PC-9 (cell line): ENCODE measurements at regions not wholly inside any gene's neighbourhood (a gene's known extent, or its start where the extent isn't known, plus 50 kb on each side); places are given as distances from the start of the nearest gene placed in this dataset.

Experiments used
- BruUV-seq: library from RNA; stranded (reverse); fragments of 400-500 nt; replicated peaks from 2 replicates; lab custom pipeline; 2021; lab: Mats Ljungman, UMichigan
- CTCF ChIA-PET: fragments of 300-600 bp; sonication (Branson Sonifier 250); formaldehyde crosslinking; loops from one replicate; lab custom pipeline; 2022; ENCODE audit warnings: antibody characterized with exemption; lab: Charles Lee
- POLR2A ChIA-PET: fragments of 300-600 bp; sonication (Branson Sonifier 250); formaldehyde crosslinking; loops from one replicate; lab custom pipeline; 2022; ENCODE audit warnings: antibody characterized with exemption; ENCODE audit not compliant: unreplicated experiment; lab: Charles Lee
- DNase-seq, 2 experiments: peaks; one replicate each; pipeline versions ENCODE4 v3.0.0 to v3.0.0-alpha.2; 2015 to 2022; ENCODE audit warnings: mixed read lengths in 1 of 2
- H2AFZ ChIP-seq: fragments of 200-600 bp; sonication (generic); 2 replicates; pipeline ENCODE4 v1.8.1; 2017; ENCODE audit warnings: antibody characterized with exemption
- H3F3A ChIP-seq: fragments of 200-600 bp; sonication (generic); 2 replicates; pipeline ENCODE4 v1.8.1; 2017; ENCODE audit warnings: antibody characterized with exemption, mild to moderate bottlenecking, low read depth; ENCODE audit not compliant: insufficient read depth
- H3K27ac ChIP-seq: fragments of 200-600 bp; sonication (generic); 2 replicates; pipeline ENCODE4 v1.6.1; 2016; ENCODE audit warnings: mixed run types
- H3K27me3 ChIP-seq: fragments of 200-600 bp; sonication (generic); 2 replicates; pipeline ENCODE4 v1.6.1; 2016; ENCODE audit warnings: low read depth, mixed run types; ENCODE audit not compliant: insufficient read depth
- H3K36me3 ChIP-seq: fragments of 200-600 bp; sonication (generic); 2 replicates; pipeline ENCODE4 v1.6.1; 2016; ENCODE audit warnings: low read depth, mixed run types
- H3K4me1 ChIP-seq: fragments of 200-600 bp; sonication (generic); replicated peaks from 2 replicates; pipeline ENCODE4 v1.6.1; 2016; ENCODE audit warnings: mixed run types; ENCODE audit not compliant: insufficient read depth
- H3K4me2 ChIP-seq: fragments of 200-600 bp; sonication (generic); 2 replicates; pipeline ENCODE4 v1.6.1; 2017; ENCODE audit warnings: mixed run types
- H3K4me3 ChIP-seq: fragments of 200-600 bp; sonication (generic); 2 replicates; pipeline ENCODE4 v1.6.1; 2016; ENCODE audit warnings: mixed run types
- H3K79me2 ChIP-seq: fragments of 200-600 bp; sonication (generic); 2 replicates; pipeline ENCODE4 v1.6.1; 2017; ENCODE audit warnings: low read depth, mixed run types
- H3K9me2 ChIP-seq: fragments of 200-600 bp; sonication (generic); 2 replicates; pipeline ENCODE4 v1.8.1; 2017; ENCODE audit warnings: mild to moderate bottlenecking; ENCODE audit not compliant: insufficient read depth
- H3K9me3 ChIP-seq: fragments of 200-600 bp; sonication (generic); 2 replicates; pipeline ENCODE4 v1.8.1; 2016; ENCODE audit warnings: low read depth; ENCODE audit not compliant: insufficient read depth
- H4K20me1 ChIP-seq: fragments of 200-600 bp; sonication (generic); 2 replicates; pipeline ENCODE4 v1.8.1; 2017; ENCODE audit not compliant: insufficient read depth
- EZH2 ChIP-seq: fragments of 200-600 bp; sonication (generic); IDR thresholded peaks from 2 replicates; pipeline ENCODE4 v1.8.0; 2017; ENCODE audit warnings: antibody characterized with exemption, low read depth
- intact Hi-C: fragments of 100-400 bp; cut with micrococcal nuclease; formaldehyde crosslinking; loops from one replicate; pipeline ENCODE4 v1.10.0; 2022; ENCODE audit not compliant: unreplicated experiment
- TF ChIP-seq, protein P1 (sequence below): fragments of 200-600 bp; sonication (generic); conservative IDR thresholded peaks from 2 replicates; pipeline ENCODE4 v1.6.1; 2017; ENCODE audit warnings: mixed run types, antibody characterized with exemption, mild to moderate bottlenecking, moderate library complexity

DNA sequence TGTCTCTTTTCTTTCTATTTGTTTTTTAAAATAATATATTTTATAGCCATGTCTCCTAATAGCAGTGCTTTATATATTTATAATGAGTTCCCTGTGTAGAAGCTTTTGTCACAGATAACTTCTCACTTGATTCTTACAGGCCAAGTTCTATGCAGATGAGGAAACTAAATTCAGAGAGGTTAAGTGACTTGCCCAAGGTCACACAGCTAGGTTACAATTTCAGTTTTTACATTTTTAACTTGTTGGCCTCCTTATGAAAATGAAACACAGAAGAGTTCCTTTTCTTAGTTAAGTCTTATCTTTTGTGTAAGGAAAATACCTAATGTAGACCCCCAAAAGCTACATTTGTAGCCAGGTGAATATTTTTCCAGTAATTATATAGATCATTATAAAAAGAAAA, 83.3 kb upstream of the SOX2 start:
- TF ChIP-seq, protein P1, sequence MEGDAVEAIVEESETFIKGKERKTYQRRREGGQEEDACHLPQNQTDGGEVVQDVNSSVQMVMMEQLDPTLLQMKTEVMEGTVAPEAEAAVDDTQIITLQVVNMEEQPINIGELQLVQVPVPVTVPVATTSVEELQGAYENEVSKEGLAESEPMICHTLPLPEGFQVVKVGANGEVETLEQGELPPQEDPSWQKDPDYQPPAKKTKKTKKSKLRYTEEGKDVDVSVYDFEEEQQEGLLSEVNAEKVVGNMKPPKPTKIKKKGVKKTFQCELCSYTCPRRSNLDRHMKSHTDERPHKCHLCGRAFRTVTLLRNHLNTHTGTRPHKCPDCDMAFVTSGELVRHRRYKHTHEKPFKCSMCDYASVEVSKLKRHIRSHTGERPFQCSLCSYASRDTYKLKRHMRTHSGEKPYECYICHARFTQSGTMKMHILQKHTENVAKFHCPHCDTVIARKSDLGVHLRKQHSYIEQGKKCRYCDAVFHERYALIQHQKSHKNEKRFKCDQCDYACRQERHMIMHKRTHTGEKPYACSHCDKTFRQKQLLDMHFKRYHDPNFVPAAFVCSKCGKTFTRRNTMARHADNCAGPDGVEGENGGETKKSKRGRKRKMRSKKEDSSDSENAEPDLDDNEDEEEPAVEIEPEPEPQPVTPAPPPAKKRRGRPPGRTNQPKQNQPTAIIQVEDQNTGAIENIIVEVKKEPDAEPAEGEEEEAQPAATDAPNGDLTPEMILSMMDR = no peak
- TF ChIP-seq EZH2 = no peak
- no peaks in the 10 kb centered on the region for H3K36me3 ChIP-seq
- BruUV-seq = no TSS peak
- H3K27me3 ChIP-seq = no peaks in the 10 kb centered on the region
- H4K20me1 ChIP-seq = no peaks in the 10 kb centered on the region
- no peaks in the 10 kb centered on the region for H3K9me3 ChIP-seq
- H3K4me2 ChIP-seq = no peak overlapping the region
- H3K79me2 ChIP-seq = no peaks in the 10 kb centered on the region
- H3K27ac ChIP-seq = peak overlapping the region; percentile 31
- H2AFZ ChIP-seq = peak overlapping the region; percentile 63; the same call in 1 of the 2 replicates
- intact Hi-C loops = no loop called here
- peaks cover 14% of the 10 kb centered on the region; the same call in 1 of the 2 replicates for H3F3A ChIP-seq
- DNase-seq = no peak
- H3K4me3 ChIP-seq = no peak overlapping the region
- H3K4me1 ChIP-seq = peaks cover 31% of the 10 kb centered on the region
- ChIA-PET CTCF (no interaction called here), POLR2A (interaction anchor here (0.7 kb wide), 1 partner anchor 18 kb away, joined by 4 read pairs; no protein-coding TSS in a partner anchor)
- H3K9me2 ChIP-seq = no peaks in the 10 kb centered on the region

GRCh38 chr3:181626036-181626435, 85.7 kb upstream of the SOX2 start:
- H3K4me3 ChIP-seq = no peak overlapping the region
- no TSS peak for BruUV-seq
- intact Hi-C loops = no loop called here
- TF ChIP-seq, protein P1 = no peak
- TF ChIP-seq EZH2 = no peak
- ChIA-PET POLR2A (interaction anchor here (0.5 kb wide), 1 partner anchor 13 kb away, joined by 4 read pairs; no protein-coding TSS in a partner anchor), CTCF (no interaction called here)
- H3K9me2 ChIP-seq = no peaks in the 10 kb centered on the region; the same call in 1 of the 2 replicates
- H3F3A ChIP-seq = peaks cover 14% of the 10 kb centered on the region; the same call in 1 of the 2 replicates
- H3K4me1 ChIP-seq = peaks cover 33% of the 10 kb centered on the region
- DNase-seq = no peak
- H3K27me3 ChIP-seq = no peaks in the 10 kb centered on the region
- H3K4me2 ChIP-seq = no peak overlapping the region
- H3K79me2 ChIP-seq = no peaks in the 10 kb centered on the region
- H3K27ac ChIP-seq = no peak overlapping the region
- H4K20me1 ChIP-seq = no peaks in the 10 kb centered on the region
- no peaks in the 10 kb centered on the region for H3K9me3 ChIP-seq
- no peak overlapping the region for H2AFZ ChIP-seq
- no peaks in the 10 kb centered on the region for H3K36me3 ChIP-seq

DNA sequence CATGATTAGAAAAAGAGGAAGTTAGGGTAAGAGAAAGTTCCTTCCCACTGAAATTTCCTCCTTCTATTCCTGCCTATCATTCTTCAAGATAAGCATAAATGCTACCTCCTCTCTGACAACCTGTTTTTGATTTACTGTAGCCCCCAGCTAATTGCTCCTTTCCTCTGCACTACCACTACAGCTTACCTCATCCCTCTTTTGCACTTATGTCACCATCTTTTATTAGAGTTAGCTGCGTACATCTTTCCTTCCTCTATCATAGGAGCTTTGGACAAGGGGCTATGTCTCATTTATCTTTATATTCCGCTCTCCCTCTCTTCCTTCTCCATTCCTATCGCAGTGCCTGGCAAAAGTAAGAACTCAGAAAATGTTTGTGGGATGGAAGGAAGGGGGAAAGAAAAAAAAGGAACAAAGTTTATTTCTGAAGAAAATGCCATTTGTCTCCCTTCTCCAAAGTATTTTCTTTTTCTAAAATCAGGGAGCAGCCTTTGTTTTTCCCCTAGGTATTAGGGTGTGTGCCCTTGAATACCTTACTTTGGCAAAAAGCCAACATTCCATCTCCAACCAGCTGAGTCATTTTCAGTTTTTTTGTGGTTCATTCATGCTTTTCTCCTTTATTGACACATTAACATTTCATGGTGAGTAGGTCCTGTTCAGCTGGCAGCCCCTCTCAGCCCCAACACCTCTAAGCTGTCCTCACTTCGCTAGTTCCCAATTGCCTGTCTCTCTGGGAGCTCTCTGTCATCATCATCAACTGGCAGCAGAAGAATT, 87.6 kb upstream of the SOX2 start:
- Histone ChIP-seq H3K4me2 (peak overlapping the region; percentile 57), H3F3A (peaks cover 14% of the 10 kb centered on the region; the same call in 1 of the 2 replicates), H4K20me1 (no peaks in the 10 kb centered on the region), H3K4me1 (peaks cover 29% of the 10 kb centered on the region), H3K79me2 (no peaks in the 10 kb centered on the region), H3K4me3 (peak overlapping the region; percentile 5; the same call in 1 of the 2 replicates), H3K27me3 (no peaks in the 10 kb centered on the region), H2AFZ (no peak overlapping the region; the same call in 1 of the 2 replicates), H3K36me3 (no peaks in the 10 kb centered on the region), H3K9me3 (no peaks in the 10 kb centered on the region), H3K27ac (peak overlapping the region; percentile 62), H3K9me2 (no peaks in the 10 kb centered on the region; the same call in 1 of the 2 replicates)
- peak; percentile 70 to 81 for DNase-seq
- ChIA-PET CTCF (interaction anchor here (0.7 to 1.3 kb wide), 2 partner anchors 1060 to 1117 kb away, joined by 3 read pairs; no protein-coding TSS in a partner anchor), POLR2A (interaction anchor here (0.7 kb wide), 1 partner anchor 14 kb away, joined by 9 read pairs; no protein-coding TSS in a partner anchor)
- intact Hi-C loops = no loop called here
- no TSS peak for BruUV-seq
- TF ChIP-seq, protein P1 = no peak
